Heart right ventricle (tissue), 16 donors: ENCODE measurements at regions not wholly inside any gene's neighbourhood (a gene's known extent, or its start where the extent isn't known, plus 50 kb on each side); places are given as distances from the start of the nearest gene placed in this dataset.

Experiments used
- ATAC-seq, 8 donors: fragments of 200-7000 bp; cut with Tn5 transposase; one replicate each; pipeline ENCODE4 v1.9.1; 2020; ENCODE audit warnings: mild to moderate bottlenecking in 8 of 8, moderate library complexity in 8 of 8, moderate number of reproducible peaks in 1 of 8
- DNase-seq, 2 donors: peaks; one replicate each; pipeline ENCODE4 v3.0.0-alpha.2; 2020
- H3K27ac ChIP-seq, 10 donors: fragments of 200-600 bp; sonication (generic) in 2 of 10; one replicate each; pipeline versions ENCODE4 v1.5.0 to v1.8.0; 2020 to 2022; ENCODE audit warnings: mild to moderate bottlenecking in 3 of 10
- H3K27me3 ChIP-seq, 7 donors: fragments of 200-600 bp; one replicate each; pipeline ENCODE4 v1.8.0; 2021 to 2022; ENCODE audit warnings: mild to moderate bottlenecking in 2 of 7
- H3K36me3 ChIP-seq, 9 donors: fragments of 200-600 bp; sonication (generic) in 1 of 9; one replicate each; pipeline versions ENCODE4 v1.5.0 to v1.8.0; 2020 to 2022; ENCODE audit warnings: mild to moderate bottlenecking in 2 of 9
- H3K4me1 ChIP-seq, 9 donors: fragments of 200-600 bp; sonication (generic) in 1 of 9; one replicate each; pipeline versions ENCODE4 v1.5.0 to v1.8.0; 2020 to 2022; ENCODE audit warnings: mild to moderate bottlenecking in 4 of 9
- H3K4me3 ChIP-seq, 10 donors: fragments of 200-600 bp; sonication (generic) in 2 of 10; one replicate each; pipeline versions ENCODE4 v1.5.0 to v1.8.0; 2020 to 2022; ENCODE audit warnings: mild to moderate bottlenecking in 7 of 10, moderate library complexity in 2 of 10
- H3K9me3 ChIP-seq, 11 donors: fragments of 200-600 bp in 10 of 11; sonication (generic) in 2 of 11; one replicate each; pipeline versions ENCODE4 v1.5.0 to v1.8.0; 2013 to 2022; ENCODE audit warnings: mild to moderate bottlenecking in 2 of 11, control low read depth in 1 of 11, moderate library complexity in 1 of 11
- WGBS, 2 donors: extraction: QIAGEN DNeasy Blood & Tissue Kit; methylation state at CpG; one replicate each; pipeline ENCODE4 v1.1.7; 2013; ENCODE audit warnings: inconsistent platforms in 1 of 2; 5-methylcytosine and 5-hydroxymethylcytosine counted together
- intact Hi-C, 10 donors: fragments of 100-400 bp; cut with DNase I; formaldehyde crosslinking; loops; one replicate each; pipeline versions ENCODE4 v1.11.1 to v1.14.2; 2022
- TF ChIP-seq, protein P1 (sequence below), 9 donors: fragments of 200-600 bp; sonication (generic) in 2 of 9; IDR thresholded peaks; one replicate each; pipeline versions ENCODE4 v1.5.0 to v1.8.0; 2021 to 2022; ENCODE audit warnings: antibody characterized with exemption in 9 of 9, mild to moderate bottlenecking in 5 of 9, moderate library complexity in 1 of 9
- donor health status: Arrhythmogenic right ventricular cardiomyopathy.
- donor health status: ischemic (EF 13 %, LVEDD 7.1; RV severe dilation, severe dysfunction).
- donor health status: healthy with polysubstance abuse.
- donor health status: DM: no; HTN: yes; CAD: no.
- donor health status: DM: no; HTN: no; CAD: no.
- donor health status: ischemic (EF 25% LVEDD 6.9; RV normal size, moderate dysfunction).
- donor health status: ischemic (EF 25% LVEDD 5.7; RV mildly dilated, moderate dysfunction).
- donor health status: healthy.
- donor health status: DM: yes; HTN: yes; CAD: no.
- donor health status: Ischemic cardiomyopathy.
- donor health status: ischemic (EF 35%, LVEDD 5.7; RV mildly dilated, moderate dysfunction).
- donor health status: nonischemic (EF 11% LVEDD 7.7; RV severe dilation, severe dysfunction).
- donor health status: DM: yes; HTN: yes; CAD: no.
- donor health status: PGD.
- donor health status: ischemic (EF 29% LVEDD 5.4; RV normal size, mild dysfunction).
- donor health status: nonischemic (EF 23%, LVEDD 6.1; RV moderate dilation, normal function).

DNA sequence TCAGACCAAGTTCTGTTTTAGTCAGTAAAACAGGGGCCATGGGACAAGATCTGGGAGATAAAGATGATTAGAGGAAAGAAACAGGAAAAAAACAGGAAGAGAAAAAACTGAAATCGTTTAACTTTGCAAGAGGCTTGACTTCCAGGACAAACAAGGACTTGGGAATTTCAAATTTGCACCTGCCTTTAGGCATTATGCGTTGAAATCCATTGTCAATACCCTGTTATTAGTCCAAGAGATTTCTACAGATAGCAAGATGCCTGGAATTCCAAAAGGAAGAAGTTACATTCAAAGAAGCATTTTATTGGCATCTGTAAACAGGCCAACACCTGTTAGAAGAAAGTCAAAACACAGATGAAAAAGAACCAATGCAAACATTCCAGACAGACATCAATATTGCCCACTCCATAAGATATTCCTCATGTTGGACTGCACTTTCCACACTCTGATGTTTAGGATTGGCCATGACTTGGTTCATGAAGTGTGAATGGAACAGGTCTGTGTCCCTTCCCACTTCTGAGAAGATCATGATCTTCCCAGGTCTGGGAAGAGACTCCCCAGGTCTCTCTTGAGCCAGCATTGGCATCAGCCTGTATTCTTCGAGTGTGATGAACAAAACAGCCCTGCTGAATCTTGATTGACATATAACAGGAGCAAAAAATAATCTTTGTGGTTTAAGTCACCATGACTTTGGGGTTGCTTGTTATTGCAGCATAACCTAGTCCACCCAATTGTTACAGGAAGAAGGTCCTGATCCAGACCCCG lies 181.4 kb upstream of the FN1 start:
- no peak overlapping the region for H3K4me3 ChIP-seq
- 73 to 81% methylated on average over 4 of the region's 4 CpGs for WGBS, 2 donors
- no peak overlapping the region for H3K27ac ChIP-seq
- no peaks in the 10 kb centered on the region for H3K27me3 ChIP-seq
- H3K4me1 ChIP-seq = peaks cover 0 to 45% (median 6%) of the 10 kb centered on the region in 9 donors
- ATAC-seq (no peak), DNase-seq (no peak)
- peaks cover 0 to 11% (median 0%) of the 10 kb centered on the region in 11 donors for H3K9me3 ChIP-seq
- no peaks in the 10 kb centered on the region for H3K36me3 ChIP-seq
- intact Hi-C loops = no loop called here
- TF ChIP-seq, protein P1, sequence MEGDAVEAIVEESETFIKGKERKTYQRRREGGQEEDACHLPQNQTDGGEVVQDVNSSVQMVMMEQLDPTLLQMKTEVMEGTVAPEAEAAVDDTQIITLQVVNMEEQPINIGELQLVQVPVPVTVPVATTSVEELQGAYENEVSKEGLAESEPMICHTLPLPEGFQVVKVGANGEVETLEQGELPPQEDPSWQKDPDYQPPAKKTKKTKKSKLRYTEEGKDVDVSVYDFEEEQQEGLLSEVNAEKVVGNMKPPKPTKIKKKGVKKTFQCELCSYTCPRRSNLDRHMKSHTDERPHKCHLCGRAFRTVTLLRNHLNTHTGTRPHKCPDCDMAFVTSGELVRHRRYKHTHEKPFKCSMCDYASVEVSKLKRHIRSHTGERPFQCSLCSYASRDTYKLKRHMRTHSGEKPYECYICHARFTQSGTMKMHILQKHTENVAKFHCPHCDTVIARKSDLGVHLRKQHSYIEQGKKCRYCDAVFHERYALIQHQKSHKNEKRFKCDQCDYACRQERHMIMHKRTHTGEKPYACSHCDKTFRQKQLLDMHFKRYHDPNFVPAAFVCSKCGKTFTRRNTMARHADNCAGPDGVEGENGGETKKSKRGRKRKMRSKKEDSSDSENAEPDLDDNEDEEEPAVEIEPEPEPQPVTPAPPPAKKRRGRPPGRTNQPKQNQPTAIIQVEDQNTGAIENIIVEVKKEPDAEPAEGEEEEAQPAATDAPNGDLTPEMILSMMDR (IDR thresholded peaks at IDR 0.05) = no peak

DNA sequence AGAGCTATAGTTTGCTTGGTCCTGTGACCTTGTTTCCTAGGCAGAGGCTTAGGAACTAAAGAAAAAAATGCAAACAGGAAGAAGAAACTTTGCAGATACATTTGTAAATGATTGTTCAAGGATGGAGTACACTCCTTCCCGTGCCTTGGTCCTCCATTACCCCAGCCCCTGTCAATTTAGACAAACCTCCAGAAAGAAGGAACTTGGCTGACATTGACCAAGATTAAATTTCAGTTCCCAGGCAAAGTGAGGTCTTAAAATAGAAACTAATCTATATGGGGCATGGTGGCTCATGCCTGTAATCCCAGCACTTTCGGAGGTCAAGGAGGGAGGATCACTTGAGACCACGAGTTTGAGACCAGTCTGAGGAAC lies 179.9 kb upstream of the FN1 start:
- H3K4me3 ChIP-seq = no peak overlapping the region
- peaks cover 0 to 11% (median 0%) of the 10 kb centered on the region in 11 donors for H3K9me3 ChIP-seq
- H3K27me3 ChIP-seq = no peaks in the 10 kb centered on the region
- peaks cover 0 to 54% (median 6%) of the 10 kb centered on the region in 9 donors for H3K4me1 ChIP-seq
- TF ChIP-seq, protein P1 (IDR thresholded peaks at IDR 0.05) = no peak
- H3K36me3 ChIP-seq = no peaks in the 10 kb centered on the region
- DNase-seq = no peak
- 52 to 63% methylated on average over 3 of the region's 3 CpGs for WGBS, 2 donors
- intact Hi-C loops = no loop called here
- no peak for ATAC-seq
- H3K27ac ChIP-seq = no peak overlapping the region

DNA sequence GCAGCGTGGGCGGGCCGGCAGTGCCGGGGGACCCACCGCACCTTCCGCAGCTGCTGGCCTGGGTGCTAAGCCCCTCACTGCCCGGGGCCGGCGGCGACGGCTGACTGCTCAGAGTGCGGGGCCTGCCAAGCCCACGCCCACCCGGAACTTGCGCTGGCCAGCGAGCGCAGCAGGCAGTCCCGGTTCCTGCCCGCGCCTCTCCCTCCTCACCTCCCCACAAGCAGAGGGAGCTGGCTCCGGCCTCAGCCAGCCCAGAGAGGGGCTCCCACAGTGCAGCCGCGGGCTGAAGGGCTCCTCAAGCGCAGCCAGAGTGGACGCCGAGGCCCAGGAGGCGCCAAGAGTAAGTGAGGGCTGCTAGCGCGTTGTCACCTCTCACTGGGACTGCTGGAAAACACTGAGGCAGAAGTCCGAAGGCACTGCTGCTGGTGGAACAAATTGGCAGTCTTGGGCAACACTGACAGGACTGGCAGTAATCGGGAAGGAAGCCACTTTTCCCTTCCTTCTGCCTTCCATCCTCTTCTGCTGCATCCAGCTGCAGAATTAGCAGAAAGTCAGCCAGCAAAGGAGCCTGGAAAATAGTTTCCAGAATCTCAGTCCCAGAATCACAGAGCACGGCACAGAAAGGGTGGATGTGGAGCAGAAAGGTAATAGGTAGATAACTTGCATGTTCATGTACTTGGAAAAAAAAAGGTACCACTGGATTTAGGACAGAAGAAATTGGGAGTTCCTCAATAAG lies 179.4 kb upstream of the FN1 start:
- Histone ChIP-seq H3K4me1 (peaks cover 0 to 51% (median 6%) of the 10 kb centered on the region in 9 donors), H3K4me3 (no peak overlapping the region), H3K9me3 (peaks cover 0 to 11% (median 0%) of the 10 kb centered on the region in 11 donors), H3K36me3 (no peaks in the 10 kb centered on the region), H3K27me3 (no peaks in the 10 kb centered on the region), H3K27ac (no peak overlapping the region)
- no peak for DNase-seq
- WGBS, 2 donors = 96 to 97% methylated on average over 32 of the region's 32 CpGs
- ATAC-seq = no peak
- TF ChIP-seq, protein P1 (IDR thresholded peaks at IDR 0.05) = no peak
- intact Hi-C loops = no loop called here

DNA sequence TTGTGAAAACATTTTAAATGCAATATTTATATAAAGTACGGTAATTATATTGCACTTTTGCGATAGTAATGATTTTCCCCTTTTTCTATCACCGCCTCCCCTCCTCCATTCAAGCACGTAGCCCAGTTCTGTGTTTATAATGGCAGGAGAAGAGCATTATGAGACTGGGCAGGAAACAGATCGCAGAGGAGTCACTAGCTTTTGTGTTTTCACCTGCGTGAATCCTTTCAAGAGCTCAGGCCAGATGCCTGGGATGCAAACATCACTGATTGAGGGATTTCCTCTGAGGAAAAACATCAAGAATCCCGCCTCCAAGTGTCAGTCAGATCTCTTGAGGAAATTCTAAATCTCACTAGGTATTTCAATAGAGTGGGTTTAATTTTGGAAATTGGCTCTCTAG lies 178.4 kb upstream of the FN1 start:
- H3K27me3 ChIP-seq = no peaks in the 10 kb centered on the region
- 80 to 81% methylated on average over 7 of the region's 7 CpGs for WGBS, 2 donors
- peaks cover 0 to 11% (median 0%) of the 10 kb centered on the region in 11 donors for H3K9me3 ChIP-seq
- intact Hi-C loops = no loop called here
- DNase-seq = no peak
- TF ChIP-seq, protein P1 (IDR thresholded peaks at IDR 0.05) = no peak
- peaks cover 0 to 41% (median 3%) of the 10 kb centered on the region in 9 donors for H3K4me1 ChIP-seq
- no peaks in the 10 kb centered on the region for H3K36me3 ChIP-seq
- no peak overlapping the region for H3K4me3 ChIP-seq
- ATAC-seq = no peak
- no peak overlapping the region for H3K27ac ChIP-seq
